Parathyroid adenoma (tissue), 2 donors: ENCODE measurements at regions not wholly inside any gene's neighbourhood (a gene's known extent, or its start where the extent isn't known, plus 50 kb on each side); places are given as distances from the start of the nearest gene placed in this dataset.

Experiments
- H2AFZ ChIP-seq: fragments of 300-600 bp; sonication (generic); one replicate; pipeline ENCODE4 v1.7.0; 2017; ENCODE audit warnings: antibody characterized with exemption, mild to moderate bottlenecking
- H3K27ac ChIP-seq: fragments of 300-600 bp; sonication (generic); one replicate; pipeline ENCODE4 v1.7.0; 2017
- H3K27me3 ChIP-seq: fragments of 300-600 bp; sonication (generic); one replicate; pipeline ENCODE4 v1.7.0; 2017; ENCODE audit warnings: low read length; ENCODE audit not compliant: control insufficient read depth, insufficient read depth
- H3K36me3 ChIP-seq: fragments of 300-600 bp; sonication (generic); one replicate; pipeline ENCODE4 v1.7.0; 2017; ENCODE audit warnings: low read length; ENCODE audit not compliant: control insufficient read depth, insufficient read depth
- H3K4me1 ChIP-seq: fragments of 300-600 bp; sonication (generic); one replicate; pipeline ENCODE4 v1.7.0; 2017; ENCODE audit warnings: control low read depth
- H3K4me2 ChIP-seq: fragments of 300-600 bp; sonication (generic); one replicate; pipeline ENCODE4 v1.7.0; 2017; ENCODE audit warnings: low read length
- H3K4me3 ChIP-seq: fragments of 300-600 bp; sonication (generic); one replicate; pipeline ENCODE4 v1.7.0; 2017; ENCODE audit warnings: low read depth, low read length
- H3K79me2 ChIP-seq: fragments of 300-600 bp; sonication (generic); one replicate; pipeline ENCODE4 v1.7.0; 2017; ENCODE audit warnings: control low read depth
- H3K9ac ChIP-seq: fragments of 300-600 bp; sonication (generic); one replicate; pipeline ENCODE4 v1.7.0; 2017; ENCODE audit warnings: mild to moderate bottlenecking
- H3K9me3 ChIP-seq: fragments of 300-600 bp; sonication (generic); one replicate; pipeline ENCODE4 v1.7.0; 2017; ENCODE audit warnings: low read length; ENCODE audit not compliant: control insufficient read depth
- CTCF ChIP-seq: fragments of 300-600 bp; sonication (generic); IDR thresholded peaks from one replicate; pipeline ENCODE4 v1.7.0; 2017; ENCODE audit warnings: antibody characterized with exemption, mild to moderate bottlenecking
- donor health status: primary hyperparathyroidism.

GRCh38 chrX:20965270-20966044 lies 408.8 kb upstream of the CNKSR2 start:
- no peak for TF ChIP-seq CTCF
- Histone ChIP-seq H2AFZ (no peak overlapping the region), H3K4me3 (no peak overlapping the region), H3K9me3 (no peaks in the 10 kb centered on the region), H3K4me2 (no peak overlapping the region), H3K36me3 (no peaks in the 10 kb centered on the region), H3K27ac (no peak overlapping the region), H3K27me3 (no peaks in the 10 kb centered on the region), H3K4me1 (no peaks in the 10 kb centered on the region), H3K9ac (no peak overlapping the region), H3K79me2 (no peaks in the 10 kb centered on the region)

- Histone ChIP-seq H3K9me3 (no peaks in the 10 kb centered on the region), H3K4me1 (no peaks in the 10 kb centered on the region), H3K79me2 (no peaks in the 10 kb centered on the region), H3K4me2 (no peak overlapping the region), H2AFZ (no peak overlapping the region), H3K27ac (no peak overlapping the region), H3K4me3 (no peak overlapping the region), H3K36me3 (no peaks in the 10 kb centered on the region), H3K9ac (no peak overlapping the region), H3K27me3 (no peaks in the 10 kb centered on the region)
- no peak for TF ChIP-seq CTCF
Measured at GRCh38 chrX:20954014-20954413, 420.2 kb upstream of the CNKSR2 start.

- Histone ChIP-seq H3K9me3 (no peaks in the 10 kb centered on the region), H3K9ac (no peak overlapping the region), H3K36me3 (no peaks in the 10 kb centered on the region), H3K4me3 (no peak overlapping the region), H3K27ac (no peak overlapping the region), H3K79me2 (no peaks in the 10 kb centered on the region), H3K4me1 (no peaks in the 10 kb centered on the region), H3K4me2 (no peak overlapping the region), H3K27me3 (no peaks in the 10 kb centered on the region), H2AFZ (no peak overlapping the region)
- no peak for TF ChIP-seq CTCF
Measured at GRCh38 chrX:20952180-20952579, 422.0 kb upstream of the CNKSR2 start.

GRCh38 chrX:20951016-20951810 lies 423.0 kb upstream of the CNKSR2 start:
- Histone ChIP-seq H2AFZ (no peak overlapping the region), H3K27ac (no peak overlapping the region), H3K4me1 (no peaks in the 10 kb centered on the region), H3K27me3 (no peaks in the 10 kb centered on the region), H3K9me3 (no peaks in the 10 kb centered on the region), H3K9ac (no peak overlapping the region), H3K4me2 (no peak overlapping the region), H3K36me3 (no peaks in the 10 kb centered on the region), H3K79me2 (no peaks in the 10 kb centered on the region), H3K4me3 (no peak overlapping the region)
- no peak for TF ChIP-seq CTCF
